Right ventricle myocardium inferior (tissue), 1 donor: ENCODE measurements at regions not wholly inside any gene's neighbourhood (a gene's known extent, or its start where the extent isn't known, plus 50 kb on each side); places are given as distances from the start of the nearest gene placed in this dataset.
"Not testable (repeated sequence)": the region's sequence is repeated elsewhere in the genome, so short reads cannot be mapped to it uniquely, and the experiment has no call there.

Source experiments
- ATAC-seq: fragments of 200-7000 bp; cut with Tn5 transposase; one replicate; pipeline ENCODE4 v1.9.1; 2020; ENCODE audit warnings: mild to moderate bottlenecking, moderate library complexity
- DNase-seq: peaks from one replicate; pipeline ENCODE4 v3.0.0; 2021; ENCODE audit errors: missing footprints
- intact Hi-C: fragments of 100-400 bp; cut with DNase I; formaldehyde crosslinking; loops from one replicate; pipeline ENCODE4 v1.11.0; 2022
- donor health status: DM: no; HTN: yes; CAD: no; lungs with severe emphysema.

- DNase-seq, result no peak
- intact Hi-C loops, result no loop called here
- ATAC-seq, result no peak
These were observed 78.3 kb upstream of the NCOR2 start for GRCh38 chr12:124645530-124646244.

GRCh38 chr12:124643768-124644167 is 76.4 kb upstream of the NCOR2 start:
- intact Hi-C loops, DNase-seq, ATAC-seq: not testable (repeated sequence)

GRCh38 chr12:124642105-124642504 is 74.7 kb upstream of the NCOR2 start:
- DNase-seq, result no peak
- intact Hi-C loops, result no loop called here
- ATAC-seq, result no peak

- ATAC-seq (no peak), DNase-seq (no peak)
- intact Hi-C loops, result no loop called here
These were observed 74.2 kb upstream of the NCOR2 start for GRCh38 chr12:124641591-124641990.

GRCh38 chr12:124640056-124640455 is 72.6 kb upstream of the NCOR2 start:
- peak; percentile 46 for DNase-seq
- intact Hi-C loops, result no loop called here
- ATAC-seq, result no peak

- ATAC-seq (no peak), DNase-seq (no peak)
- intact Hi-C loops, result no loop called here
These were observed 71.9 kb upstream of the NCOR2 start for GRCh38 chr12:124639122-124639806.

GRCh38 chr12:124637581-124637981 is 70.2 kb upstream of the NCOR2 start:
- DNase-seq (peak; percentile 68), ATAC-seq (no peak)
- intact Hi-C loops, result no loop called here

- DNase-seq, result no peak
- no peak for ATAC-seq
- intact Hi-C loops, result no loop called here
These were observed 69.8 kb upstream of the NCOR2 start for GRCh38 chr12:124637163-124637562.

- ATAC-seq (no peak), DNase-seq (peak; percentile 81)
- intact Hi-C loops, result no loop called here
These were observed 68.9 kb upstream of the NCOR2 start for GRCh38 chr12:124636138-124636978.

- no peak for ATAC-seq
- DNase-seq, result no peak
- intact Hi-C loops, result no loop called here
These were observed 67.9 kb upstream of the NCOR2 start for GRCh38 chr12:124635316-124635715.

- DNase-seq, result peak; percentile 17
- intact Hi-C loops, result no loop called here
- ATAC-seq, result no peak
These were observed 66.3 kb upstream of the NCOR2 start for GRCh38 chr12:124633365-124634362.

- peak; percentile 42 for DNase-seq
- peak; percentile 30 for ATAC-seq
- intact Hi-C loops, result no loop called here
These were observed 65.1 kb upstream of the NCOR2 start for GRCh38 chr12:124632519-124632984.

GRCh38 chr12:124631681-124632256 is 64.4 kb upstream of the NCOR2 start:
- peak; percentile 54 for DNase-seq
- no peak for ATAC-seq
- intact Hi-C loops, result no loop called here

GRCh38 chr12:124630791-124631313 is 63.4 kb upstream of the NCOR2 start:
- ATAC-seq, result no peak
- no peak for DNase-seq
- intact Hi-C loops, result no loop called here

- intact Hi-C loops, result loop anchor here (5.0 kb wide), 1 partner anchor 67 kb away; no protein-coding TSS in a partner anchor
- ATAC-seq (no peak), DNase-seq (peak; percentile 15)
These were observed 62.5 kb upstream of the NCOR2 start for GRCh38 chr12:124629789-124630480.

GRCh38 chr12:124629117-124629516 is 61.7 kb upstream of the NCOR2 start:
- ATAC-seq (no peak), DNase-seq (no peak)
- intact Hi-C loops, result loop anchor here (5.0 kb wide), 1 partner anchor 68 kb away; no protein-coding TSS in a partner anchor

GRCh38 chr12:124627956-124628355 is 60.5 kb upstream of the NCOR2 start:
- no peak for ATAC-seq
- DNase-seq, result no peak
- intact Hi-C loops, result loop anchor here (2.0 to 5.0 kb wide), 2 partner anchors 61 to 69 kb away; partner anchors contain the start of gene NCOR2
